22Rv1 (cell line): ENCODE measurements at regions not wholly inside any gene's neighbourhood (a gene's known extent, or its start where the extent isn't known, plus 50 kb on each side); places are given as distances from the start of the nearest gene placed in this dataset.

Source experiments
- ZFX ChIP-seq: fragments of 450-650 bp; IDR thresholded peaks from 2 replicates; pipeline ENCODE4 v1.6.1; 2017; ENCODE audit warnings: antibody characterized with exemption, borderline replicate concordance
- TF ChIP-seq, protein P1 (sequence below): fragments of 450-650 bp; IDR thresholded peaks from 2 replicates; pipeline ENCODE4 v1.5.1; 2017; ENCODE audit warnings: mild to moderate bottlenecking

DNA sequence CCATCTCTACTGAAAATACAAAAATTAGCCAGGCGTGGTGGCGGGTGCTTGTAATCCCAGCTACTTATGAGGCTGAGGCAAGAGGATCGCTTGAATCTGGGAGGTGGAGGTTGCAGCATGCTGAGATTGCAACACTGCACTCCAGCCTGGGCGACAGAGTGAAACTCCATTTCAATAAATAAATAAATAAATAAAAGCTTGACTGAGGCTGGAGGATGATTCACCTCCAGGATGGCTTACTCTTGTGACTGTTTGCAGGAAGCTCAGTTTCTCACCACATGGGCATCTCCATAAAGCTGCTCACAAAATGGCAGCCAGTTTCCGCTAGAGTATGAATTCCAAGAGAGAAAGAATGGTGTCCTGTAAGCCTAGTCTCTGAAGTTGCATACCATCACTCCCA, 191.7 kb upstream of the EDNRA start:
- TF ChIP-seq, protein P1, sequence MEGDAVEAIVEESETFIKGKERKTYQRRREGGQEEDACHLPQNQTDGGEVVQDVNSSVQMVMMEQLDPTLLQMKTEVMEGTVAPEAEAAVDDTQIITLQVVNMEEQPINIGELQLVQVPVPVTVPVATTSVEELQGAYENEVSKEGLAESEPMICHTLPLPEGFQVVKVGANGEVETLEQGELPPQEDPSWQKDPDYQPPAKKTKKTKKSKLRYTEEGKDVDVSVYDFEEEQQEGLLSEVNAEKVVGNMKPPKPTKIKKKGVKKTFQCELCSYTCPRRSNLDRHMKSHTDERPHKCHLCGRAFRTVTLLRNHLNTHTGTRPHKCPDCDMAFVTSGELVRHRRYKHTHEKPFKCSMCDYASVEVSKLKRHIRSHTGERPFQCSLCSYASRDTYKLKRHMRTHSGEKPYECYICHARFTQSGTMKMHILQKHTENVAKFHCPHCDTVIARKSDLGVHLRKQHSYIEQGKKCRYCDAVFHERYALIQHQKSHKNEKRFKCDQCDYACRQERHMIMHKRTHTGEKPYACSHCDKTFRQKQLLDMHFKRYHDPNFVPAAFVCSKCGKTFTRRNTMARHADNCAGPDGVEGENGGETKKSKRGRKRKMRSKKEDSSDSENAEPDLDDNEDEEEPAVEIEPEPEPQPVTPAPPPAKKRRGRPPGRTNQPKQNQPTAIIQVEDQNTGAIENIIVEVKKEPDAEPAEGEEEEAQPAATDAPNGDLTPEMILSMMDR, result no peak
- TF ChIP-seq ZFX, result no peak
